ENCODE measurements at regions not wholly inside any gene's neighbourhood (a gene's known extent, or its start where the extent isn't known, plus 50 kb on each side); places are given as distances from the start of the nearest gene placed in this dataset.

- H3K9me3 ChIP-seq (ENCODE audit: insufficient read depth, low read depth, low read length) = no peaks in the 10 kb centered on the region
- H3K27me3 ChIP-seq (ENCODE audit: insufficient read depth, low read length) = no peaks in the 10 kb centered on the region
- WGBS = 92% methylated on average over 2 of the region's 3 CpGs
- H3K27ac ChIP-seq (ENCODE audit: low read depth, low read length) = no peak overlapping the region
- H3K4me1 ChIP-seq (ENCODE audit: insufficient read depth, low read length) = no peaks in the 10 kb centered on the region
- no peak overlapping the region for H3K4me3 ChIP-seq (ENCODE audit: low read length)
- H3K36me3 ChIP-seq (ENCODE audit: insufficient read depth, low read length) = no peaks in the 10 kb centered on the region
- H3K9ac ChIP-seq (ENCODE audit: low read depth, low read length) = no peak overlapping the region
These were observed 249.0 kb downstream of the NFKBIZ start for GRCh38 chr3:102098130-102098885.

GRCh38 chr3:102099913-102100312, 250.6 kb downstream of the NFKBIZ start:
- WGBS = 88% methylated on average over 1 of the region's 1 CpG
- Histone ChIP-seq H3K27ac (ENCODE audit: low read depth, low read length) (no peak overlapping the region), H3K4me3 (ENCODE audit: low read length) (no peak overlapping the region), H3K4me1 (ENCODE audit: insufficient read depth, low read length) (no peaks in the 10 kb centered on the region), H3K9me3 (ENCODE audit: insufficient read depth, low read depth, low read length) (no peaks in the 10 kb centered on the region), H3K27me3 (ENCODE audit: insufficient read depth, low read length) (no peaks in the 10 kb centered on the region), H3K36me3 (ENCODE audit: insufficient read depth, low read length) (no peaks in the 10 kb centered on the region), H3K9ac (ENCODE audit: low read depth, low read length) (no peak overlapping the region)

- Histone ChIP-seq H3K4me3 (ENCODE audit: low read length) (no peak overlapping the region), H3K4me1 (ENCODE audit: insufficient read depth, low read length) (no peaks in the 10 kb centered on the region), H3K36me3 (ENCODE audit: insufficient read depth, low read length) (no peaks in the 10 kb centered on the region), H3K9me3 (ENCODE audit: insufficient read depth, low read depth, low read length) (no peaks in the 10 kb centered on the region), H3K9ac (ENCODE audit: low read depth, low read length) (no peak overlapping the region), H3K27me3 (ENCODE audit: insufficient read depth, low read length) (no peaks in the 10 kb centered on the region), H3K27ac (ENCODE audit: low read depth, low read length) (no peak overlapping the region)
- 97% methylated on average over 3 of the region's 3 CpGs for WGBS
These were observed 253.1 kb downstream of the NFKBIZ start for GRCh38 chr3:102102394-102102793.

- H3K27me3 ChIP-seq (ENCODE audit: insufficient read depth, low read length) = no peaks in the 10 kb centered on the region
- H3K9ac ChIP-seq (ENCODE audit: low read depth, low read length) = no peak overlapping the region
- H3K9me3 ChIP-seq (ENCODE audit: insufficient read depth, low read depth, low read length) = 0 out of 2 replicates have a peak, but pooled peaks cover 4% of the 10 kb centered on the region
- H3K4me3 ChIP-seq (ENCODE audit: low read length) = no peak overlapping the region
- 92% methylated on average over 1 of the region's 2 CpGs for WGBS
- H3K36me3 ChIP-seq (ENCODE audit: insufficient read depth, low read length) = no peaks in the 10 kb centered on the region
- no peaks in the 10 kb centered on the region for H3K4me1 ChIP-seq (ENCODE audit: insufficient read depth, low read length)
- H3K27ac ChIP-seq (ENCODE audit: low read depth, low read length) = no peak overlapping the region
These were observed 254.7 kb downstream of the NFKBIZ start for GRCh38 chr3:102104033-102104432.

GRCh38 chr3:102105193-102105592, 255.9 kb downstream of the NFKBIZ start:
- Histone ChIP-seq H3K36me3 (ENCODE audit: insufficient read depth, low read length) (no peaks in the 10 kb centered on the region), H3K4me3 (ENCODE audit: low read length) (no peak overlapping the region), H3K27ac (ENCODE audit: low read depth, low read length) (no peak overlapping the region), H3K4me1 (ENCODE audit: insufficient read depth, low read length) (no peaks in the 10 kb centered on the region), H3K9me3 (ENCODE audit: insufficient read depth, low read depth, low read length) (0 out of 2 replicates have a peak, but pooled peaks cover 4% of the 10 kb centered on the region), H3K9ac (ENCODE audit: low read depth, low read length) (no peak overlapping the region), H3K27me3 (ENCODE audit: insufficient read depth, low read length) (no peaks in the 10 kb centered on the region)
- 95% methylated on average over 5 of the region's 5 CpGs for WGBS

- Histone ChIP-seq H3K4me3 (ENCODE audit: low read length) (no peak overlapping the region), H3K36me3 (ENCODE audit: insufficient read depth, low read length) (no peaks in the 10 kb centered on the region), H3K27ac (ENCODE audit: low read depth, low read length) (no peak overlapping the region), H3K9me3 (ENCODE audit: insufficient read depth, low read depth, low read length) (0 out of 2 replicates have a peak, but pooled peaks cover 4% of the 10 kb centered on the region), H3K4me1 (ENCODE audit: insufficient read depth, low read length) (no peaks in the 10 kb centered on the region), H3K27me3 (ENCODE audit: insufficient read depth, low read length) (no peaks in the 10 kb centered on the region), H3K9ac (ENCODE audit: low read depth, low read length) (no peak overlapping the region)
- 95% methylated on average over 8 of the region's 9 CpGs for WGBS
These were observed 257.2 kb downstream of the NFKBIZ start for GRCh38 chr3:102106416-102107097.

GRCh38 chr3:102112704-102113230, 263.5 kb downstream of the NFKBIZ start:
- Histone ChIP-seq H3K4me3 (ENCODE audit: low read length) (no peak overlapping the region), H3K36me3 (ENCODE audit: insufficient read depth, low read length) (no peaks in the 10 kb centered on the region), H3K27me3 (ENCODE audit: insufficient read depth, low read length) (no peaks in the 10 kb centered on the region), H3K9ac (ENCODE audit: low read depth, low read length) (no peak overlapping the region), H3K9me3 (ENCODE audit: insufficient read depth, low read depth, low read length) (0 out of 2 replicates have a peak, but pooled peaks cover 2% of the 10 kb centered on the region), H3K4me1 (ENCODE audit: insufficient read depth, low read length) (no peaks in the 10 kb centered on the region), H3K27ac (ENCODE audit: low read depth, low read length) (no peak overlapping the region)

GRCh38 chr3:102113421-102114041, 264.2 kb downstream of the NFKBIZ start:
- no peak overlapping the region for H3K9ac ChIP-seq (ENCODE audit: low read depth, low read length)
- no peaks in the 10 kb centered on the region for H3K36me3 ChIP-seq (ENCODE audit: insufficient read depth, low read length)
- H3K9me3 ChIP-seq (ENCODE audit: insufficient read depth, low read depth, low read length) = no peaks in the 10 kb centered on the region
- no peak overlapping the region for H3K4me3 ChIP-seq (ENCODE audit: low read length)
- H3K4me1 ChIP-seq (ENCODE audit: insufficient read depth, low read length) = no peaks in the 10 kb centered on the region
- H3K27me3 ChIP-seq (ENCODE audit: insufficient read depth, low read length) = no peaks in the 10 kb centered on the region
- WGBS = 94% methylated on average over 11 of the region's 11 CpGs
- no peak overlapping the region for H3K27ac ChIP-seq (ENCODE audit: low read depth, low read length)

GRCh38 chr3:102114264-102114979, 265.1 kb downstream of the NFKBIZ start:
- H3K27me3 ChIP-seq (ENCODE audit: insufficient read depth, low read length) = no peaks in the 10 kb centered on the region
- H3K4me1 ChIP-seq (ENCODE audit: insufficient read depth, low read length) = no peaks in the 10 kb centered on the region
- no peaks in the 10 kb centered on the region for H3K36me3 ChIP-seq (ENCODE audit: insufficient read depth, low read length)
- H3K9me3 ChIP-seq (ENCODE audit: insufficient read depth, low read depth, low read length) = no peaks in the 10 kb centered on the region
- H3K9ac ChIP-seq (ENCODE audit: low read depth, low read length) = no peak overlapping the region
- no peak overlapping the region for H3K4me3 ChIP-seq (ENCODE audit: low read length)
- WGBS = 94% methylated on average over 7 of the region's 7 CpGs
- no peak overlapping the region for H3K27ac ChIP-seq (ENCODE audit: low read depth, low read length)

- H3K36me3 ChIP-seq (ENCODE audit: insufficient read depth, low read length) = no peaks in the 10 kb centered on the region
- H3K4me1 ChIP-seq (ENCODE audit: insufficient read depth, low read length) = no peaks in the 10 kb centered on the region
- 0 out of 2 replicates have a peak, but pooled peaks cover 4% of the 10 kb centered on the region for H3K9me3 ChIP-seq (ENCODE audit: insufficient read depth, low read depth, low read length)
- H3K4me3 ChIP-seq (ENCODE audit: low read length) = no peak overlapping the region
- no peaks in the 10 kb centered on the region for H3K27me3 ChIP-seq (ENCODE audit: insufficient read depth, low read length)
- H3K27ac ChIP-seq (ENCODE audit: low read depth, low read length) = no peak overlapping the region
- no peak overlapping the region for H3K9ac ChIP-seq (ENCODE audit: low read depth, low read length)
These were observed 273.2 kb downstream of the NFKBIZ start for GRCh38 chr3:102122527-102122926.
